Stimulated activated CD8-positive, alpha-beta memory T cell treated with anti-CD3 and anti-CD28 coated beads, Interleukin-12 subunit alpha, Interleukin-12 subunit beta, amount 100 ng/mL, for 24 hours (primary cell): ENCODE measurements at regions not wholly inside any gene's neighbourhood (a gene's known extent, or its start where the extent isn't known, plus 50 kb on each side); places are given as distances from the start of the nearest gene placed in this dataset.

Source experiments
- DNase-seq: peaks from one replicate; pipeline ENCODE4 v3.0.0-alpha.2; 2020; ENCODE audit errors: extremely low read depth

DNA sequence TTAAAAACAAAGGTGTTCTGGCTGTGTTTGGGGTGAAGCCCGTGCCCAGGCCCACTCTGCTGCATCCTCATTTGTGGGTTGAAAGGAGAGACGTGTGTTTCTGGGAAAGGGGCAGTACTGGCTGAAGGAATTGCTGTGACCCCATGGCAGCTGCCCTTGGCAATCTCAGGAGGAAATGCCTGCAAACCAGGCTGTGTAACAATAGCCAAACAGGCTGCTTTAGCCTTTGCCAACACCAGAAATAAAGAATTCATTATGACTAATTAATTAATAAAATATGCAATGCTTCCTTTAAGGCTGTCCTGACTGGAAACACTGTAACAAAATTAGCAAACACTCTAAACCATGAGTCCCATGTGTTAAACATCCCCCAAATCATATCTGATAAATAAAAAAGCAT lies 53.0 kb upstream of the KRR1 start:
- DNase-seq = no peak

DNA sequence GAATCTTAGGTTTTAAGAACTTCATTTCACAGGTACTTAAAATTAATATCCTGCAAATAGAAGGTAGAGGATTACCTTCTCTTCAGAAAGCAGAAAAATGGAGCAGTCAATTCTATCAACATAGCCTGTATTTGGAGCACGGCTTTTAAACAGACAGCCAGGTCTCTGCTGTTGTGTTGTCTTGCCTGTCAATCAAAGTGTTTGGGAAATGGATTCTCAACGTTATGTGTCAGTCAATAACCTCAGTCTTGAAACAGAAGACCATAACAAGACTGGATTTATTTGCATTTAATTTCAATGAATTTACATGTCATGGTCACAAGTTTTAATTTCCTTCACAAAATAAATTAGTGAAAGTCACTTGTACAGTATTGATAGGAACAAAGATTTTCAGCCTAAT lies 51.9 kb upstream of the KRR1 start:
- no peak for DNase-seq

- DNase-seq = no peak
Observed at GRCh38 chr12:75561921-75562320, 50.5 kb upstream of the KRR1 start.
